Spleen (tissue), 7 donors: ENCODE measurements at regions not wholly inside any gene's neighbourhood (a gene's known extent, or its start where the extent isn't known, plus 50 kb on each side); places are given as distances from the start of the nearest gene placed in this dataset.

ENCODE experiments used
- CTCF ChIP-seq, 11 experiments: fragments of 200-600 bp in 7 of 11; fragments of 450-650 bp in 4 of 11; sonication (generic) in 4 of 11; IDR thresholded peaks in 8 of 11; conservative IDR thresholded peaks in 3 of 11; 1 replicate in 7 of 11; 2 replicates in 4 of 11; pipeline versions ENCODE4 v1.4.0 to v1.8.0; 2016 to 2021; ENCODE audit warnings: antibody characterized with exemption in 11 of 11, inconsistent platforms in 4 of 11, mild to moderate bottlenecking in 1 of 11
- POLR2A ChIP-seq, 3 donors: fragments of 450-650 bp; IDR thresholded peaks; one replicate each; pipeline ENCODE4 v1.5.1; 2017; ENCODE audit warnings: antibody characterized with exemption in 3 of 3, mild to moderate bottlenecking in 1 of 3
- POLR2AphosphoS5 ChIP-seq, 3 donors: sonication (generic); formaldehyde crosslinking; IDR thresholded peaks; one replicate each; pipeline ENCODE4 v1.5.1; 2017; ENCODE audit warnings: antibody characterized with exemption in 3 of 3
- donor health status: DM: no; HTN: no; CAD: no; lungs with moderate emphysema.
- donor health status: DM: no; HTN: no; CAD: no.
- donor health status: DM: no; HTN: no; CAD: no.

- no peak for TF ChIP-seq CTCF (IDR thresholded peaks at IDR 0.05 in 8 of 11, conservative IDR thresholded peaks at IDR 0.05 in 3 of 11)
- no peak for TF ChIP-seq POLR2AphosphoS5 (IDR thresholded peaks at IDR 0.05)
- no peak for TF ChIP-seq POLR2A (IDR thresholded peaks at IDR 0.05)
Observed at GRCh38 chr3:124420392-124420791, 309.9 kb upstream of the UMPS start.
